ENCODE measurements at regions not wholly inside any gene's neighbourhood (a gene's known extent, or its start where the extent isn't known, plus 50 kb on each side); places are given as distances from the start of the nearest gene placed in this dataset.

- DNase-seq = no peak
Observed at GRCh38 chr1:194487172-194487571, 1300.8 kb upstream of the B3GALT2 start.

GRCh38 chr1:194485432-194485831 lies 1299.0 kb upstream of the B3GALT2 start:
- DNase-seq = no peak

- DNase-seq = no peak
Observed at GRCh38 chr1:194478731-194479130, 1292.3 kb upstream of the B3GALT2 start.

GRCh38 chr1:194477908-194478307 lies 1291.5 kb upstream of the B3GALT2 start:
- DNase-seq = no peak

- DNase-seq = peak; percentile 77
Observed at GRCh38 chr1:194476872-194477271, 1290.5 kb upstream of the B3GALT2 start.

GRCh38 chr1:194476351-194476750 lies 1289.9 kb upstream of the B3GALT2 start:
- DNase-seq = no peak

- DNase-seq = peak; percentile 25
Observed at GRCh38 chr1:194474701-194475100, 1288.3 kb upstream of the B3GALT2 start.

- DNase-seq = no peak
Observed at GRCh38 chr1:194473766-194474165, 1287.4 kb upstream of the B3GALT2 start.

GRCh38 chr1:194469282-194469681 lies 1282.9 kb upstream of the B3GALT2 start:
- DNase-seq = no peak

GRCh38 chr1:194466706-194467105 lies 1280.3 kb upstream of the B3GALT2 start:
- peak; percentile 34 for DNase-seq

GRCh38 chr1:194447636-194448035 lies 1261.2 kb upstream of the B3GALT2 start:
- DNase-seq = peak; percentile 75

- no peak for DNase-seq
Observed at GRCh38 chr1:194445244-194445643, 1258.8 kb upstream of the B3GALT2 start.

- DNase-seq = no peak
Observed at GRCh38 chr1:194442901-194443575, 1256.6 kb upstream of the B3GALT2 start.

- no peak for DNase-seq
Observed at GRCh38 chr1:194437135-194437534, 1250.7 kb upstream of the B3GALT2 start.

GRCh38 chr1:194431121-194431520 lies 1244.7 kb upstream of the B3GALT2 start:
- DNase-seq = no peak

- no peak for DNase-seq
Observed at GRCh38 chr1:194420706-194421105, 1234.3 kb upstream of the B3GALT2 start.

GRCh38 chr1:194419721-194420120 lies 1233.3 kb upstream of the B3GALT2 start:
- no peak for DNase-seq

- DNase-seq = no peak
Observed at GRCh38 chr1:194410756-194411155, 1224.3 kb upstream of the B3GALT2 start.

GRCh38 chr1:194407238-194407637 lies 1220.8 kb upstream of the B3GALT2 start:
- DNase-seq = peak; percentile 16

GRCh38 chr1:194394676-194395075 lies 1208.3 kb upstream of the B3GALT2 start:
- no peak for DNase-seq

- no peak for DNase-seq
Observed at GRCh38 chr1:194387531-194387930, 1201.1 kb upstream of the B3GALT2 start.

GRCh38 chr1:194378517-194378916 lies 1192.1 kb upstream of the B3GALT2 start:
- no peak for DNase-seq

GRCh38 chr1:194374649-194375048 lies 1188.2 kb upstream of the B3GALT2 start:
- no peak for DNase-seq

- no peak for DNase-seq
Observed at GRCh38 chr1:194372266-194372665, 1185.9 kb upstream of the B3GALT2 start.

GRCh38 chr1:194369622-194370021 lies 1183.2 kb upstream of the B3GALT2 start:
- DNase-seq = no peak
